HL-60 (cell line): ENCODE measurements at regions not wholly inside any gene's neighbourhood (a gene's known extent, or its start where the extent isn't known, plus 50 kb on each side); places are given as distances from the start of the nearest gene placed in this dataset.

ENCODE experiments used
- DNase-seq, 2 experiments: peaks; one replicate each; pipeline ENCODE4 v3.0.0-alpha.2; 2010 to 2020; ENCODE audit warnings: low read depth in 1 of 2, low spot score in 1 of 2
- H3K27ac ChIP-seq: fragments of 250-450 bp; sonication (Bioruptor Pico); replicated peaks from 2 replicates; pipeline ENCODE4 v1.5.1; 2020; ENCODE audit warnings: mild to moderate bottlenecking, moderate library complexity
- H3K27me3 ChIP-seq: fragments of 250-450 bp; sonication (Bioruptor Pico); 2 replicates; pipeline ENCODE4 v1.5.1; 2021; ENCODE audit warnings: mild to moderate bottlenecking, moderate library complexity; ENCODE audit not compliant: insufficient read depth, poor library complexity, severe bottlenecking
- H3K4me3 ChIP-seq: replicated peaks from 2 replicates; pipeline ENCODE4 v1.5.1; 2011; ENCODE audit warnings: mild to moderate bottlenecking, control low read depth, low read length; ENCODE audit not compliant: insufficient read depth
- CTCF ChIP-seq: IDR thresholded peaks from one replicate; pipeline ENCODE4 v1.5.1; 2011; ENCODE audit warnings: low read length, control low read depth, inconsistent platforms; ENCODE audit not compliant: insufficient read depth
- GABPA ChIP-seq: IDR thresholded peaks from 2 replicates; pipeline ENCODE4 v1.6.1; 2012; ENCODE audit warnings: low read depth
- POLR2AphosphoS5 ChIP-seq: IDR thresholded peaks from 2 replicates; pipeline ENCODE4 v1.6.1; 2012; ENCODE audit warnings: low read depth
- SPI1 ChIP-seq: IDR thresholded peaks from 2 replicates; pipeline ENCODE4 v1.6.1; 2012; ENCODE audit warnings: low read depth, mild to moderate bottlenecking, borderline replicate concordance
- TF ChIP-seq, protein P1 (sequence below): IDR thresholded peaks from 2 replicates; pipeline ENCODE4 v1.6.1; 2012; ENCODE audit warnings: low read depth; ENCODE audit not compliant: insufficient replicate concordance

DNA sequence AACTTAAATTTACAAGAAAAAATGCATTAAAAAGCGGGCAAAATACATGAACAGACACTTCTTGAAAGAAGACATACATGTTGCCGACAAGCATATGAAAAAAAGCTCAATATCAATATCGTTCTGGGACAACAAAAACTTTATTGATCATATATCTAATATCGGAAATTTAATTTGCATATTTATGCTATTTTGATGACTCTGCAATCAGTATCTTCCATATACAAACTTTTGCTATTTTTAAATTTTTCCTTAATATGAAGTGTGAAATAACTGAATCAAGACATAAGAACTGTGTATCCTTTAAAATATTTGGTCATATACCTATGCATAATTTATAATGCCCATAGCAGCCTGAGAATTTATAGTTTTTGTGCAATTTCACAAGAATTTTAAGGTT, 224.6 kb downstream of the ALX1 start:
- H3K27ac ChIP-seq: no peak overlapping the region
- no peaks in the 10 kb centered on the region for H3K27me3 ChIP-seq
- no peak for TF ChIP-seq CTCF
- no peak for TF ChIP-seq GABPA
- TF ChIP-seq, protein P1, sequence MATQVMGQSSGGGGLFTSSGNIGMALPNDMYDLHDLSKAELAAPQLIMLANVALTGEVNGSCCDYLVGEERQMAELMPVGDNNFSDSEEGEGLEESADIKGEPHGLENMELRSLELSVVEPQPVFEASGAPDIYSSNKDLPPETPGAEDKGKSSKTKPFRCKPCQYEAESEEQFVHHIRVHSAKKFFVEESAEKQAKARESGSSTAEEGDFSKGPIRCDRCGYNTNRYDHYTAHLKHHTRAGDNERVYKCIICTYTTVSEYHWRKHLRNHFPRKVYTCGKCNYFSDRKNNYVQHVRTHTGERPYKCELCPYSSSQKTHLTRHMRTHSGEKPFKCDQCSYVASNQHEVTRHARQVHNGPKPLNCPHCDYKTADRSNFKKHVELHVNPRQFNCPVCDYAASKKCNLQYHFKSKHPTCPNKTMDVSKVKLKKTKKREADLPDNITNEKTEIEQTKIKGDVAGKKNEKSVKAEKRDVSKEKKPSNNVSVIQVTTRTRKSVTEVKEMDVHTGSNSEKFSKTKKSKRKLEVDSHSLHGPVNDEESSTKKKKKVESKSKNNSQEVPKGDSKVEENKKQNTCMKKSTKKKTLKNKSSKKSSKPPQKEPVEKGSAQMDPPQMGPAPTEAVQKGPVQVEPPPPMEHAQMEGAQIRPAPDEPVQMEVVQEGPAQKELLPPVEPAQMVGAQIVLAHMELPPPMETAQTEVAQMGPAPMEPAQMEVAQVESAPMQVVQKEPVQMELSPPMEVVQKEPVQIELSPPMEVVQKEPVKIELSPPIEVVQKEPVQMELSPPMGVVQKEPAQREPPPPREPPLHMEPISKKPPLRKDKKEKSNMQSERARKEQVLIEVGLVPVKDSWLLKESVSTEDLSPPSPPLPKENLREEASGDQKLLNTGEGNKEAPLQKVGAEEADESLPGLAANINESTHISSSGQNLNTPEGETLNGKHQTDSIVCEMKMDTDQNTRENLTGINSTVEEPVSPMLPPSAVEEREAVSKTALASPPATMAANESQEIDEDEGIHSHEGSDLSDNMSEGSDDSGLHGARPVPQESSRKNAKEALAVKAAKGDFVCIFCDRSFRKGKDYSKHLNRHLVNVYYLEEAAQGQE: no peak
- no peak for TF ChIP-seq POLR2AphosphoS5
- no peak for TF ChIP-seq SPI1
- no peak for DNase-seq
- no peak overlapping the region for H3K4me3 ChIP-seq

DNA sequence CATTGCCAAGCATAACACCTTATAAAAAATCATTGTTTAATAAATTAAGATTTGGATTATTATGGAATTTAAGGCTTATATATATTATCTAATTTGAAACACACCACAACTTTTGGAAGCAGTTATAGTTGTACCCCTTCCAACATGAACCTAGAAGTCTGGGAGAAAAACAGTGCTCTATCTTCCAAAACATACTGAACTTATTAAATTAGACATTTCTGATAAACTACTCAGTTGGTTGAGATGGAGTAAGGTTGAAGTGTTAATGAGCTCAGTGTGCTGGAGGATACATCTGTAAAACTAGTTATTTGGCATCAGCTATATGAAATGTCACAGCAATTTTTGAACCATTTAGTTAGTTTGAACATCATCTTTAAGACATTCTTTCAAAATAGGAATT, 227.4 kb downstream of the ALX1 start:
- Histone ChIP-seq H3K4me3 (no peak overlapping the region), H3K27me3 (no peaks in the 10 kb centered on the region), H3K27ac (no peak overlapping the region)
- no peak for TF ChIP-seq SPI1
- DNase-seq: no peak

DNA sequence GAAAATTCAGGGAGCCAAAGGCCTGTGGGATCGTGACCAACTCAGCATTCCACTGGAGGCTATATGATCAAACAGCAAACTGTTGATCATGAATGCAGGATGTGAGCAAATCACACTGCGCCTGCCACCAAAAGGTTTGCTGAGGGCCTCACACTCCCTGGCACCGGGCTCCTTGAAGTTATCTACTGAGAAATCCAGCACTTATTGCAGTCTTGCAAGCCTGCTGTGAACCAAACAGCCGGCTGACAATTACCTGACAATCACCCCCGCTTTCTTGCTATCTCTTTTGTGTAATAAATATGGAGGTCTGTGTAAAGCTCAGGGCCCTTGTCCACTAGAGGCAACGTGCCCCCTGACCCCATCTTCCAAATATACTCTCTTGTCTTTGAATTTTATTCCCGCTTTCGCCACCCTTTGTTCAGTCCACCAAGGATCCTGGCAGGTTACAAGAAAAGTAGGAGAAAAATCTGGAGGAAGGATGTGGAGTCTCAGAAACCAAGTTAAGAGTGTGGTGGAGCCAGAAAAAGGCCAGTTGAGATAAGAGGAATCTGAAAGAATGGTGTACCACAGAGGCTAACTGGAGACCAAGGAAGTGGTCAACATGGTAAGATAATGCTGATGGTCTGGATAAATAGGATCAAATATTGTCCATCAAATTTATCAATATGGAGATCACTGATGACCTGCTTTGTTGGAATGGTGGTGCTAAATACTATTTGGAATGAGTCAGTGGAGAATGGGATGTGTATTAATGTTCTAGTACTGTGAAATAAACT, 229.2 kb downstream of the ALX1 start:
- no peaks in the 10 kb centered on the region for H3K27me3 ChIP-seq
- H3K27ac ChIP-seq: no peak overlapping the region
- no peak for DNase-seq
- no peak overlapping the region for H3K4me3 ChIP-seq
- TF ChIP-seq CTCF: no peak
- no peak for TF ChIP-seq POLR2AphosphoS5
- no peak for TF ChIP-seq SPI1
- TF ChIP-seq GABPA: no peak
- TF ChIP-seq, protein P1: no peak

DNA sequence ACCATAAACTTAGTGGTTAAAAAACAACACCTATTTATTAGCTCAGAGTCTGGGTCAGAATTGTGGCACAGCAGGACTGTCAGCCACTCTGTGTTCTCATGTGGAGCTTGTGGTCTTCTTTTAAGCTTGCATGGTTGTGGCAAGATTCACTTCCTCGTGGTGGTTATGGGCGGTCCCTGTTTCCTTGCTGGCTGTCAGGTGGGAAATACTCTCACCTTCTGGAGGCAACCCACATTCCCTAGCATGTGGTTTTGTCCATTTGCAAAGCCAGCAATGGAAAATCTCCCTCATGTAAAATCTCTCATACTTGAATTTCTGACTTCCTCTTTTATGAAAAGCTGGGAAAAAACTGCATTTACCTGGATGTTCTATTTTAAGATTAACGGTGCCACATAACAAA, 229.8 kb downstream of the ALX1 start:
- Histone ChIP-seq H3K27ac (no peak overlapping the region), H3K4me3 (no peak overlapping the region), H3K27me3 (no peaks in the 10 kb centered on the region)
- no peak for TF ChIP-seq POLR2AphosphoS5
- no peak for TF ChIP-seq CTCF
- TF ChIP-seq, protein P1: no peak
- peak; percentile 57; the same call in 1 of the 2 replicates for TF ChIP-seq SPI1
- TF ChIP-seq GABPA: no peak
- DNase-seq: no peak
